ENCODE measurements at regions not wholly inside any gene's neighbourhood (a gene's known extent, or its start where the extent isn't known, plus 50 kb on each side); places are given as distances from the start of the nearest gene placed in this dataset.

- in situ Hi-C loops (cut with MboI; ENCODE audit: low sequenced_read_pairs), result no loop called here
- ATAC-seq (ENCODE audit: low read depth), result no peak
- Histone ChIP-seq H2BK120ac (ENCODE audit: low read depth, low read length) (no peak overlapping the region), H2AFZ (replicated peaks; ENCODE audit: low read length, poor library complexity) (no peak overlapping the region), H4K5ac (ENCODE audit: low read depth, low read length) (no peak overlapping the region), H2BK15ac (ENCODE audit: low read depth, low read length) (no peak overlapping the region), H3K4me2 (ENCODE audit: low read depth, low read length) (no peak overlapping the region), H3K23ac (ENCODE audit: low read depth, low read length) (no peak overlapping the region), H3K4me3 (ENCODE audit: insufficient read depth, low read depth, low read length) (no peak overlapping the region), H3K4me1 (ENCODE audit: control insufficient read depth, insufficient read depth, low read length) (peaks cover 2% of the 10 kb centered on the region; the same call in 1 of the 2 replicates), H3K79me1 (ENCODE audit: low read depth in 1 of 2, low read length in 2 of 2) (no peaks in the 10 kb centered on the region), H3K36me3 (ENCODE audit: control insufficient read depth, insufficient read depth, low read length) (no peaks in the 10 kb centered on the region), H2AK5ac (ENCODE audit: low read depth, low read length) (no peak overlapping the region), H3K4ac (ENCODE audit: low read depth, low read length) (no peak overlapping the region), H3K18ac (ENCODE audit: low read depth, low read length) (no peak overlapping the region), H4K8ac (ENCODE audit: low read depth in 2 of 2, low read length in 2 of 2) (no peak overlapping the region), H4K91ac (ENCODE audit: insufficient read depth, low read depth, low read length) (no peak overlapping the region), H3K14ac (replicated peaks; ENCODE audit: low read depth, low read length) (no peak overlapping the region), H2AK9ac (replicated peaks; ENCODE audit: low read depth, low read length, poor library complexity) (no peak overlapping the region), H2BK20ac (ENCODE audit: low read depth, low read length) (no peak overlapping the region), H2BK5ac (ENCODE audit: low read depth, low read length, poor library complexity, severe bottlenecking) (no peak overlapping the region), H3K9me1 (ENCODE audit: insufficient read depth, low read length) (no peaks in the 10 kb centered on the region), H3K56ac (ENCODE audit: extremely low read depth, insufficient read depth, low read length) (no peak overlapping the region), H3K27ac (ENCODE audit: insufficient read depth, low read length) (no peak overlapping the region), H3K9ac (ENCODE audit: low read depth, low read length) (no peak overlapping the region), H4K20me1 (ENCODE audit: insufficient read depth, low read length) (no peaks in the 10 kb centered on the region), H3K27me3 (ENCODE audit: control insufficient read depth, insufficient read depth, low read length) (peaks cover 3% of the 10 kb centered on the region; the same call in 1 of the 2 replicates), H3K9me3 (ENCODE audit: control insufficient read depth, insufficient read depth, low read length) (no peaks in the 10 kb centered on the region)
- no TSS peak for BruUV-seq (replicated peaks)
- DNase-seq, result no peak
- ChIA-PET POLR2A (ENCODE audit: unreplicated experiment) (no interaction called here), CTCF (no interaction called here)
- intact Hi-C loops (cut with micrococcal nuclease), result no loop called here
- TF ChIP-seq CTCF (conservative IDR thresholded peaks at IDR 0.05; ENCODE audit: low read depth, low read length) (no peak), BHLHE40 (IDR thresholded peaks at IDR 0.05; ENCODE audit: low read depth, low read length) (no peak), RCOR1 (IDR thresholded peaks at IDR 0.05; ENCODE audit: insufficient replicate concordance, low read length) (no peak), ELK1 (IDR thresholded peaks at IDR 0.05; ENCODE audit: borderline replicate concordance, low read depth, low read length) (no peak), FOS (IDR thresholded peaks at IDR 0.05; ENCODE audit: low read depth, low read length) (no peak), RFX5 (IDR thresholded peaks at IDR 0.05; ENCODE audit: low read depth, low read length) (no peak), SMC3 (IDR thresholded peaks at IDR 0.05; ENCODE audit: low read depth, low read length) (no peak), MAZ (IDR thresholded peaks at IDR 0.05; ENCODE audit: borderline replicate concordance, low read depth, low read length) (no peak), NFE2L2 (IDR thresholded peaks at IDR 0.05; ENCODE audit: low read depth, low read length) (no peak), MAFK (IDR thresholded peaks at IDR 0.05; ENCODE audit: low read depth, low read length) (no peak), CHD1 (IDR thresholded peaks at IDR 0.05; ENCODE audit: low read depth, low read length) (no peak), RAD21 (IDR thresholded peaks at IDR 0.05; ENCODE audit: low read length) (no peak)
- TF ChIP-seq, protein P1, sequence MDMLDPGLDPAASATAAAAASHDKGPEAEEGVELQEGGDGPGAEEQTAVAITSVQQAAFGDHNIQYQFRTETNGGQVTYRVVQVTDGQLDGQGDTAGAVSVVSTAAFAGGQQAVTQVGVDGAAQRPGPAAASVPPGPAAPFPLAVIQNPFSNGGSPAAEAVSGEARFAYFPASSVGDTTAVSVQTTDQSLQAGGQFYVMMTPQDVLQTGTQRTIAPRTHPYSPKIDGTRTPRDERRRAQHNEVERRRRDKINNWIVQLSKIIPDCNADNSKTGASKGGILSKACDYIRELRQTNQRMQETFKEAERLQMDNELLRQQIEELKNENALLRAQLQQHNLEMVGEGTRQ (IDR thresholded peaks at IDR 0.05; ENCODE audit: low read depth, low read length), result no peak
- dilution Hi-C loops (cut with HindIII; ENCODE audit: low sequenced_read_pairs, unreplicated experiment), result no loop called here
These were observed 297.5 kb upstream of the KLF3 start for GRCh38 chr4:38366456-38366855.

All from IMR-90 (cell line).